ENCODE measurements at regions not wholly inside any gene's neighbourhood (a gene's known extent, or its start where the extent isn't known, plus 50 kb on each side); places are given as distances from the start of the nearest gene placed in this dataset.

DNA sequence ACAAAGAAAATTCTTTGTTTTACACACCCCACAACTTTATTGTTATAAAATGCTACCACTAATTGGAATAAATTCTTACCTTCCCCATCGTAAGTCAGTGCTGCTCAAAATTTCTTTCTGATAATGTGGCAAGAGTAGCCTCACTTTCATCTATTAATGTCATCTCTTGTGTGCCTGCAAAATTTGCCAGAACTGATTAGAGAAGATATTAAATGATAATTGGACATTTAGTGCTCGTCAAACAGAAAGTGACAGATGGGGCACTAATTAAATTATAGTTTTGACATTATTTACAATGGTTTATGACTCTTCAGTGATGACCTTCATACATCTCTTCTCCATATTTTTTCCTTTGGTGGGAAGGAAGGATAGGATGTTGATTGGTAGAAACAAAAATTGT, 690.9 kb downstream of the NXPH1 start:
- TF ChIP-seq SIN3A (IDR thresholded peaks at IDR 0.05; ENCODE audit: low read depth) = no peak
- TF ChIP-seq POLR2AphosphoS5 (IDR thresholded peaks at IDR 0.05; ENCODE audit: low read depth, low read length) = no peak
- no peak for TF ChIP-seq ELF1 (IDR thresholded peaks at IDR 0.05; ENCODE audit: borderline replicate concordance, low read depth)
- TF ChIP-seq, protein P1, sequence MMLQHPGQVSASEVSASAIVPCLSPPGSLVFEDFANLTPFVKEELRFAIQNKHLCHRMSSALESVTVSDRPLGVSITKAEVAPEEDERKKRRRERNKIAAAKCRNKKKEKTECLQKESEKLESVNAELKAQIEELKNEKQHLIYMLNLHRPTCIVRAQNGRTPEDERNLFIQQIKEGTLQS (IDR thresholded peaks at IDR 0.05) = no peak
- TF ChIP-seq CTCF (IDR thresholded peaks at IDR 0.05 in 2 of 3, conservative IDR thresholded peaks at IDR 0.05 in 1 of 3; ENCODE audit: borderline replicate concordance in 1 of 3, insufficient read depth in 1 of 3, low read depth in 2 of 3, low read length in 2 of 3) = no peak
- no peak for TF ChIP-seq POLR2A (IDR thresholded peaks at IDR 0.05; ENCODE audit: borderline replicate concordance, extremely low read depth, insufficient read depth, insufficient read length)
- TF ChIP-seq REST (IDR thresholded peaks at IDR 0.05; ENCODE audit: low read depth) = no peak
- TF ChIP-seq CBX3 (IDR thresholded peaks at IDR 0.05; ENCODE audit: low read depth) = no peak
- TF ChIP-seq, protein P2, sequence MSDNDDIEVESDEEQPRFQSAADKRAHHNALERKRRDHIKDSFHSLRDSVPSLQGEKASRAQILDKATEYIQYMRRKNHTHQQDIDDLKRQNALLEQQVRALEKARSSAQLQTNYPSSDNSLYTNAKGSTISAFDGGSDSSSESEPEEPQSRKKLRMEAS (IDR thresholded peaks at IDR 0.05) = no peak
- no peak for TF ChIP-seq YY1 (IDR thresholded peaks at IDR 0.05; ENCODE audit: extremely low read depth, insufficient replicate concordance, low read depth, low read length)
- TF ChIP-seq EZH2 (IDR thresholded peaks at IDR 0.05) = no peak
